ENCODE measurements at regions not wholly inside any gene's neighbourhood (a gene's known extent, or its start where the extent isn't known, plus 50 kb on each side); places are given as distances from the start of the nearest gene placed in this dataset.

DNA sequence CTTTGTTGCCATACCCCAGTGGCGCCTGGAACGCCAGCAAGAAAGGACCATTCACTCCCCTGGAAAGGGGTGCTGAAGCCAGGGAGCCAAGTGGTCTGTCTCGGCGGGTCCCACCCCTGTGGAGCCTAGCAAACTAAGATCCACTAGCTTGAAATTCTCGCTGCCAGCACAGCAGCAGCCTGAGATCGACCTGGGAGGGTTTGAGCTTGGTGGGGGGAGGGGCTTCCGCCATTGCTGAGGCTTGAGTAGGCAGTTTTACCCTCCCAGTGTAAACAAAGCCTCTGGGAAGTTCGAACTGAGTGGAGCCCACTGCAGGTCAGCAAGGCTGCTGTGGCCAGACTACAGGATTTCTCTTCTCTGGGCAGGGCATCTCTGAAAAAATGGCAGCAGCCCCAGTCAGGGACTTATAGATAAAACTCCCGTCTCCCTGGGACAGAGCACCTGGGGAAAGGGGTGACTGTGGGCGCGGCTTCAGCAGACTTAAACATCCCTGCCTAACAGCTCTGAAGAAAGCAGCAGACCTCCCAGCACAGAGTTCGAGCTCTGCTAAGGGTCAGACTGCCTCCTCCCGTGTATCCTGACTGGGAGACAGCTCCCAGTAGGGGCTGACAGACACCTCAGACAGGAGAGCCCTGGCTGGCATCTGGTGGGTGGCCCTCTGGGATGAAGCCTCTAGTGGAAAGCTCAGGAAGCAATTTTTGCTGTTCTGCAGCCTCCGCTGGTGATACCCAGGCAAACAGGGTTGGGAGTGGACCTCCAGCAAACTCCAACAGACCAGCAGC lies 281.1 kb upstream of the SP4 start:
- no peak for DNase-seq (ENCODE audit: low spot score)

DNA sequence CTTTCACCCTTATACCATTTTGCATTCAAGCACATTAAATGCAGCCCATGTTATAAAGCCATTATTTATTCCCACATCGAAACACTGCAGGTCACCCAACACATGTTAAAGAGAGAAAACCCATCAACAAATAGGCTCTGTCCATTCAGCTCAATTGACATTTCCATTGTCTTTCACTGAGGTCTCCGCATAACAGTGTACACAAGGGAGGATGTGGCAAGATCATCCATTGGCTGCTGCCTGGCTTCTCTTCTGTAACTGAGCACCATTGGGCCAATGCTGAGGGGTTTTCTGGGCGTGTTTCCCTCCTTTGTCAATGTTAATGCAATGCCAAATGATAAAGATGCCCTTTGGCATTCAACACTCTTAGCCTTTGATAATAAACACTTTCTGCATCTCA lies 278.1 kb upstream of the SP4 start:
- DNase-seq (ENCODE audit: low spot score), result no peak

DNA sequence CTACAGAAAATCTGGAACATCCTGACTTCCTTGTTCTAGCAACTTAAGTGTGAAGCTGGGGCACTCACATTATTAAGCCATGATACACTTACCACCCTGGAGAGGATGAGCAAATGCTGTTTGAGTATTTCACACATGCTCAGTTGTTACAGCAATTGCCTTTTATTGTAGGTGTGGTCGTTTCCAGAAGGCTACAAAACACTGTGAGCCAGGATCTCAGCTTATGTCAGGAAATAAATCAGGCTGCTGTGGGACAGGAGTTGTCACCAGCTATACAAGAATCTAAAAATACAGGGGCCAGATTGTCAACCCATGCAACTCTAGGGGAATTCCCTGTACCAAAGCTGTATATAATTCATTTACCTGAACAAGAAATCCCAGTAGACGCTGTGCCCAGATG lies 273.3 kb upstream of the SP4 start:
- no peak for DNase-seq (ENCODE audit: low spot score)

DNA sequence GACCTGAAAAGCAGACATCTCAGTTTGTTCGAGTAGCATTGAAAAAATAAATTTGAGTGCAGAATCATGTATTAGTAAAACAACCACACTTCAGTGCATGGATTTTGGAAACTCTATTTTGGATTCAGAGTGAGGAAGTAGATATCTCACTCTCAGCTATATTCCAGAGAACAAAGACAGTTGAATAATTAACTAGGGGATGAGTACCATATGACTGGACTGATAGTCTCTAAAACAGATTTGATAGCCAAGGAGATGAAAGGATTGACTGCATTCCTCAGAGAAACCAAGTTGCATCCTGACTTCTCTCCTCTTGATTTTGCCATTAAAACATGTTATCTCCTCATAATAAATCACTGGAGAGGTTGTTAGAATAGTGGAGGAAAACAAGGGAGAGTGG lies 268.4 kb upstream of the SP4 start:
- no peak for DNase-seq (ENCODE audit: low spot score)

DNA sequence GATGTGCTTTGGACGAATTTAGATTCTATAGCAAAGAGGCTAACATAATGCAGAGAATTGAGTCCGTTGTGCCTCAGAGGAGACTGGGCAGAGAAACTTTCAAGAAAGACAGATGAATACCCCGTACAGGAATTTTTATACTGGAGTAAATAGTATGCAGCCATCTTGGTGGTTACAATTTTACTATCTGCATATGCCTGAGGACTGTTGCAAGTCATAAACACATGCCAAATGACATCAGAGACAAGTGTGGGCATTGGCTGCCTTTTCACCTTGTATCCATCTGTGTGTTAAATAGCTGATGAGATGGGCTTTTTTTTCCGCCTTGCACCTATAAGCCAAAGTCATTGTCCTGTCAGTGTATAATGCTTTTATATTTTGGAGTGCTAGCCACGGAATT lies 267.5 kb upstream of the SP4 start:
- no peak for DNase-seq (ENCODE audit: low spot score)

DNA sequence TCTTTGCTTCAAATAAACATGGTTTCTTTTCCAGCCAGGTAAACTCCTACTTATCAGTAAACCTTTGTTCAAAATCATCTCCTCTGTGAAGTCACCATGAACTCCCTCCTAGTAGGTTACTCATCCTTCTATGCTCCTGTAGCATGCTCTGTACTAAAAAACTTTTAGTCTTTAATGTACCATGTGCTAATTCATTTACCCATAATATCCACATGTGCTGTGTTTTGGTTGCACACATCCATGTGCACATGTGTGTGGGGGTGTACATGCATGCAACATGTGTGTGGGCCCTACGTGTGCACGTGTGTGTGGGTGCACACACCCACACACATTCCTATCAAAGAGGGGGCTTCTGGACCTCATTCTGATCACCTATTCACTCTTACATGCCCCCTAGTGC lies 259.9 kb upstream of the SP4 start:
- no peak for DNase-seq (ENCODE audit: low spot score)

DNA sequence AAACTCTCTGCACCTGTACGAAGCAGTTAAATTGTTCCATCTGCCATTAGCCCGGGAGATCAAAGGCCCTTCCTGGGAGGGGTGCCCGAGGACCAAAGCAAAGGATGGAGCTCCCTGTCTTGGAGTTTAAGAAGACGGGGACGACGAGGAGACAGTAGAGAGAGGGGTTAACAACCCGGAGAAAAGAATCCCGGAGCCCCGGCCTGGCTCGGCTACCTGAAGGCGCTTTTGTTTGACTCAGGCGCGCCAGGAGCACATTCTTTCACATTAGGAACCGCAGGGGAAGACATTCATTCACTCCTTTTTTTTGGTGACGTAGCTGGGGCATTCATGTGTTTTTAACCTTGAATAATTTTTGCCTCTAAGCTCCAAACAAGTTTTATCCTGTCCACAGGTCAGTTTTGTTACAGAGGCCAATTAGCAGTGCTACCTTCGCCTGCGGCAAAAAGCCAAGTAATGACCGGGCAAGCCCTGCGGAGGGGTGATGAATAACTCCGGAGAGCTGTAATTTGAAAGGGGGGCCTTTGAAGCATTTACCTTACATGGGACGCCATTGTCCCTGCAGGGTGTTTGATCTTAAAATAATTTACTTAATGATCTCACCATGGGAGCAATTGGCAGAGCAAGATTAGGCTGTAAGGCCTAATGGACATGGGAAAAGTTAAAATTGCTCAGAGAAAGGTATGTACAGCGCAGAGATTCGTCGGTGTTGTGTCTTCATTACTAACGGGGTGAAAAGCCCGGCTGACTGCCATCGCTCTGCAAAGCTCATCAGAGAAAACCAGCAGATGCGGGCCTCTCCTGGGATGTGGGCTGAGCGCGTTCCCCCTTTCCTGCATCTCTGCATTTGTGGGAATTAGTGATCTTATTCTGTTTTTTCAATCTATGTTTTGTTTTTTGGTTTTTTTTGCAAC lies 258.0 kb upstream of the SP4 start:
- no peak for DNase-seq (ENCODE audit: low spot score)

DNA sequence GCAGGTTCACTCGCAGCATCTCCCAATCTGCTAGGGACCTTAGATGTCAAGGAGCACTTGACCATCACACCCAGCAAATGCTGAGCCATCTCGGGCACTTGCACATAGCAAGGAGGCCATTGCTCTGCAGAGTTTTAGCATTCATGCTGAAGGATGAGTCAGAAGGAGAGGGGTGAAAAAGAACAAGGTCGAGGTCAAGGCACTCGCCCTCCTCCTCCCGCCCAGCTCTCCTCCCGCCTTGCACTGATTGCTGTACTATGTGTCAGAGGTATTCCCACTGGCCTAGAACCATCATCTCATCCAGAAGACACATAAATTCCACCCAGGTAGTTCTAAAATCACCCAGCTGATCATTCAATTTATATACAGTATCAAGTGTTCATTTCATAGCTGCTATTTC lies 255.1 kb upstream of the SP4 start:
- DNase-seq (ENCODE audit: low spot score), result no peak

DNA sequence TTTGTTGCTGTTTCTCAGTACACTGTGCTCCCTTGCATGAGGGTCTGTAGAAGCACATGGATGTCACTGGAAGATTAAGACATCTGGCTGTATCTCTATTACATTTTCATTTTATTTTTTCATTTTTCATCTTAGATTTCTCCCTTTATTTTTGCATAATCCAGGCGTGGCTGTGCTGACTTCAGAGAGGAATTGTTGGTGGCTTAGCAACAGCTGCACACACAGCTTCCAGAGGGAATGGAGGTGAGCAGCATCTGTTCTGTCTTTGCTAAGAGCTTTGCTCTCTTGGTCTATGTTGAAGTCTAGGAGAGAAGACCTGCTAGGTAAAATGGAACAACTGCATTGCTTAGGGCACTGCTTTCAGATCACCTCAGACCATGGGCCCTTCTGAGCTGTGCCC lies 254.4 kb upstream of the SP4 start:
- no peak for DNase-seq (ENCODE audit: low spot score)

DNA sequence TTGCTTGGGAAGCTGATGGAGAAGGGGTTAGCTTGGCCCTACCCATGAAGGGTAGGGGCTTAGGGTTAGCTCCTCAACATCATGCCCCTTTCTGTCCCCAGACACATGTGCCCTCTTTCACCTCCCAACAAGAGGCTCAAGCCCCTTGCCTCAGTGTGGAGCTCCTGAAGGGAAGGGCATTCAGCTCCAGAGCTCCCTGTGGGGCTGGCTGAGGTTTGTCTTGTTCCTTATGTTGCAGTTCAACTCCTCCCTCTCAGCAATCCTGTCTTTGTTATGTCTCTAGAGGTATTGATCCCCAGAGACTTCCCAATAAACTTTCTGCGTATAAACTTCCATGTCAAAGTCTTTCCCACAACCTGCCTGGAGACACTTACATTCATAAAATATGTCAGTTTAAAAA lies 252.2 kb upstream of the SP4 start:
- DNase-seq (ENCODE audit: low spot score), result no peak

DNA sequence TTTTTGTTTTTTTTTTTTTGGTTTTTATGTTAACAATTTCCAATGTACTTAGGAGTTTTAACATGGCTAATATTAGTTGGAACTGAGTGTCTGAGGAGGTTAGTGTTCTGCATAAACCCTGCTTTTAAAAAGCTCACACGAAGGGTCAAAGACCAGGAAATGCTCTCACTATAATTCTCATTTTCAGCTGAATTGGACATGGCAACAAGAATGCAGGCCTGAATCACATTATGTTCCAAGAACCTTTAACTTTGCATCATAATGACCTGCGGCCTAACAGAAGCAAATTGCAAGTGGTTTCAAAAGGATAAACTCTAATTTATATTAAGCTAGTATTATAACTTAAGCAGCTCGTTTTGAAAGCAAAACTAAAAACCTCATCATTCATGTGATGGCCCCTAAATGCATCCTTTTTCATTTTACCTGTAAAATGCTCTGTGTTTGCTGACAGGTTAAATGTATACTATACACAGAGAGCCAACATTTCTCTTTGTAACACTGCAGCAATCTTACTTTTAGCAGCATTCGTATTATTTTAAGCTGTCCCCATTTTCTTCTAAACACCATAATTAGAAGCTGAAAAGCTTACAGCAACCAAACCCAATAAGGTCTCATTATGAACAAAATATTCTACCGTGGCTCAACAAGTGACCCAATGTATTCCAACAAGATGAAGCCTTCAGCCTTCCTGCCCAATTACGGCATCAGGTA lies 242.8 kb upstream of the SP4 start:
- no peak for DNase-seq (ENCODE audit: low spot score)

DNA sequence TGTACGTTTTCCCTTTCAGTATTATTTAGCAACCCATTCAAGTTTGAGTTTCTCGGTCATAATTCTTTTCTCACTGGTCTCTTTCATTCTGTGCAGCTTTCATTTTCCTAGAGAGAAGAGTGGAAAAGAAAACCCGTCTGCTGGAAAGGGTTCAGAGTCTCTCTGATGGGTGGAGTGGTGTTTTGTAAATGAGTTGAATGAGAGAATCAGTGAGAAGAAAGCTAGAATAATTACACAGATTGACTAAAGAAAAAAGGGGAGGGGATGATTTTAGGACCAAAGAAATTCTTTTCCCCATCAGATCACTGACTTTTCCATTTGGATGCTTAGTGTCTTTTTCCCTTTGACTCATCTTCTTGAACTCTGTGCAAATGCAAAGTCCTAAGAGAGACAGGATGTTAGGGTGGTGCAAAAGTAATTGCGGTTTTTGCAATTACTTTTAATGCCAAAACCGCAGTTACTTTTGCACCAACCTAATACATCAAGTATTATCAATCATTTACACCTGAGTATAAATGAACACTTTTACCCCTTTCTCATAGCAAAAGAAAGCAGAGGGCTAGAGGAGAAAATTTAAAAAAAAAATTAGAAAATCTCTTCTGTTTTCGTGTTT lies 242.1 kb upstream of the SP4 start:
- no peak for DNase-seq (ENCODE audit: low spot score)

DNA sequence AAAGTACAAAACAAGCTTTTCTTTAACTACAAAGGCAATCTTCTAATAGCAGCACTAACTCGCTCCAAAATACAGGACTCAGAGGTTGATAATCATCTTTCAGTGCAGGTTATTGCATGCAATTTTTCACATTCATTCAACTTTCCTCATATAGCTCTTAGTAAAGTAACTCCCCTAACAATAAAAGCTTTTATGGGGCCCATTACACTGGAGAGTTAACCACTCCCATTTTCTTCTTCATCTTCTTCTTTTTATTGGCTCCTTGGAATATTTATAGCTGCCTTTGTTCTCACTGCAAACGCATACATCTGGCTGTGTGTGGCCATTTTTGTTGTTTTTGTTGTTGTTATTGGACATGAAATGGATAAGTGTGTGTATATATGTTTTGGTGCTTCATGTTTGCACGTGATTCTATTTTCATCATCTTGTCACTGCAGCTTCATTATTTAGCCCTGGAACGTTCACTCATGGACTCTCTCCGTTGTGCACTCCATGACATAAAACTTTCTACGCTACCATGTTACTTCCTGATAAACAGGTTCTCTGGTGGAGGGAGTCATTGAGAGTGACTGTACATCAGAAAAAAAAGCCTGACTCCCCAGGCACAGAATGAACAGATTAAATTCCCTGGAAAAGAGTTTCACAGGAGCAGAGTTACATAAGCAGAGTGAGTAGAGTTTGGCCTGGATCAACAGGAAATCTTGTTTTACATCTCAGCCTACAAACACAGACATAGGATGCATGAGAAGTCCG lies 236.4 kb upstream of the SP4 start:
- DNase-seq (ENCODE audit: low spot score), result no peak

DNA sequence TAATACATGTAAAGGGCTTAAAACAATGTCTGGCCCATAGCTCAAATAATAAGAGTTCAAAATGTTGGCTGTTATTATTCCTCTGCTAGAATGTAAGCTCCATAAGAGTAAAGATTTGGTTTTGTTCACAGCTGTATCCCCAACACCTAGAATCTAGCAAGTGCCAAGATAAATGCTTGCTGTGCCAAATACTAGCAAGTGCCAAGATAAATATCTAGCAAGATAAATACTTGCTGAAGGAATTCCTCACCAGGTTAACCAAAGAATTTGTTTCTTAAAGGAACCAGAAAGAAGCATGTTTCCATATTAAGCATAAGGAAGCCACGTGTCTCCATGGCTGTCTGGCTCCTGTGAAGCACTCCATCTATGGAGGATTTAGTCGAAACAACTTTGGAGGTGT lies 235.2 kb upstream of the SP4 start:
- no peak for DNase-seq (ENCODE audit: low spot score)

DNA sequence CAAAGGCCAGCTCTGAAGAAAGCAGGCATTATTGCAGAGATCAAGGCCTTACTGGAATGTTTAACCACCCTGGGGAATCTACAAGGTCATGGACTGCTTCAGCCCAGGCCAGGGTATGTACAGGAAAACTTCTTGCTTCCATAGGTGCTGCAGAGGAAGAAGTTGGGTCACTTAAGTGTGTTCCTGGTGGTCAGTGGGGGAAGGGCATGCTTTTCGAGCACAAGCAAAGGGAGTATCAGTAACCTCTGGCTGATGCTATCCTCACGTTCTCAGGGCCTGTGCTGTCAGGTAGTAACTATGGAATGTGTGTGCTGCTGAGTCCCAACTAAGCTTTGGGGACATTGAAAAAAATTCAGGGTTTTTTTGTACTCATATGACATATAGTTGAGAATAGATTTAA lies 234.0 kb upstream of the SP4 start:
- no peak for DNase-seq (ENCODE audit: low spot score)

DNA sequence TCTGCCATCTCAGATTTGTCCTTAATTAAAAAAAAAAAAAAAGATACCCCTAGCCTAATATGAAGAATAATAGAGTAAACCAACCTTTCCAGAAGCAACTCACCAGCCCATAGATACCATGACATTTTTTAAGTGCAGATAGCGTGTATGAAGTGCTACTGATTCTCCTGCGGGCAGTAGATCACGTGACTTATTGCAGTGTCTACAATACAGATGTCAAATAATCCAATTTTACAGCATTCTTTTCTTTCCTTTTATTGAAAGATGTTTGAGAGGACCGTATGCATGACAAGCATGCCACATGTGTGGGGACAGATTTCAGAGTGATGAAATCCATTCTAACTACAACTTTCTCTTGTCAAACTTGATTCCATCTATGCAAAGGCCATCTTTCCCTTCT lies 232.9 kb upstream of the SP4 start:
- DNase-seq (ENCODE audit: low spot score), result no peak

DNA sequence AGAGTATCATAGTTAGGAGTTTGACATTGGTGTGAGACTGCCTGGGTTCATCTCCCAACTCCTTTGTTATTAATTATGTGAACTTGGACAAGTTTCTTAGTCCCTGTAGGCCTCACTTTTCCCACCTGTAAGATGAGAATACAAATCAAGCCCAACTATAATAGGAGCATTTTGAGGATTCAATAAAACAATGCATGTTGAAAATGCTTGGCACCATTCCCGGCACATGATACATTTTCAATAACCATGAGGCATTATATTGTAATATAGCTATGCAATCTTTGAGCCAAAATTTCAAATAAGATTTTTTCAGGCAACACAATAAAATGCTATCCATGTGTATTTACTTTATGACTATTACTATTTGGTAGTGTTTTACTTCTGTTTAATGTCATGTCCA lies 229.0 kb upstream of the SP4 start:
- DNase-seq (ENCODE audit: low spot score), result no peak

DNA sequence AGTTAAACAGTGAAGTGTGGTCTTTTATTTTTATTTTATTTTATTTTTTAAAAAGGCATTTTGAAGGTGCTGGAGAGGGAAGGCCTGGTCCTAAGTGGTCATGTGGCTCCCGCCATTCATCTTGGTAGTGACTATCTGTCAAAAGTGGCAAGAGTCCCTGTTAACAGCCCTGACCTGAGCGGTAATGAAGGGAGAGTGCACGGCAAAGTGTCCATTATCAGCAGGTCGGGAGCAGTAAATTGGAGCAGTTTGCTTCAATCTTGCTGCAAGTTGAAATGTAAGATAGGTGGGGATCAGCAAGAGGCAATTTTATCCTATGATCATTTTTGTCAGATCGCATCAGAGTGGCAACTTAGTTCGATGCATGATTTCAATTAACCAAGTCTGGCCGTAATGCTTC lies 227.4 kb upstream of the SP4 start:
- DNase-seq (ENCODE audit: low spot score), result no peak

DNA sequence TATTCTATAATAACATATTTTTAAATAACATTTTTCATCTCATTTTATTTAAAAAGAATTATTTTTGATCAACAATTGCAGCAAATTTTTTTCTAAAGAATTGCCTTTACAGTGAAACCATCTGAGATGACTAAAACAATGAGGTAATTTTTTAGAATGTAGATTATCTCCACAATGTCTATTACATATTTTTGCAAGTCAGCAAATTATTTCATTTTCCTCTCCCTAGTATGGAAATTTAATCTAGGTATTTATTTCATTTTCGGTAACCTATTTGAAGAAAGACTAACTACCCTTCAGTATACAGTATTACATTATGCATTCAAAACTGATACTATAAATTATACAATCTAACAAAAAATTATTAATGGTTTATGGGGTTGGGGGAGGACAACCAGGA lies 213.2 kb upstream of the SP4 start:
- no peak for DNase-seq (ENCODE audit: low spot score)

DNA sequence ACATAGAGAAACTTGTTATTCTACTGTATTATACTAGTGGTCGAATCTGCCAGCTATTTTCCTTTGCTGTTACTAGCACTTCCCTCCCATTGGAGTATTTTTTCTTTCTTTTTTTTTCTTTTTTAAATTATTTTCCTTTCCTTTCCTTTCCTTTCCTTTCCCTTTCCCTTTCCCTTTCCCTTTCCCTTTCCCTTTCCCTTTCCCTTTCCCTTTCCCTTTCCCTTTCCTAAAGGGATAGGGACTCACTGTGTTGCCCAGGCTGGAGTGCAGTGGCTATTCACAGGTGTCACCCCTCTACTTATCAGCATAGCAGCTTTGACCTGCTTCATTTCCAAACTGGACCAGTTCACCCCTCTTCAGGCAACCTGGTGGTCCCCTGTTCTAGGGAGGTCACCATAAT lies 212.6 kb upstream of the SP4 start:
- no peak for DNase-seq (ENCODE audit: low spot score)

DNA sequence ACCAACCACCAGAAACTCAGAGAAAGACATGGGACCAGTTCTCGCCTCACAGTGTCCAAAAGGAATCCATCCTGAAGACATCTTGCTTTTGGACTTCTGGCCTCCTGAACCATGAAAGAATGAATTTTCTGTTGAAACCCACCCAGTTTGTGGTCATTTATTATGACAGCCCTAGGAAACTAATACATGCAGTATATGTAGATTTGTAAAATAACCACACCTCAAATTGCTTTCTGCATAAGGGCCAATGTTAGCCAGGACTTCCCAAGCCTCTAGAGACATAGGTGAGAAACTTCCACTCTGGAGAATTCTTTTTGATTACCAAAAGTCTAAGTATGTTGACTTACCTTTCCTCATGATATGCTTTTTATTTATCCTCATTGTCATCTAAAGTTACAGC lies 210.5 kb upstream of the SP4 start:
- no peak for DNase-seq (ENCODE audit: low spot score)

DNA sequence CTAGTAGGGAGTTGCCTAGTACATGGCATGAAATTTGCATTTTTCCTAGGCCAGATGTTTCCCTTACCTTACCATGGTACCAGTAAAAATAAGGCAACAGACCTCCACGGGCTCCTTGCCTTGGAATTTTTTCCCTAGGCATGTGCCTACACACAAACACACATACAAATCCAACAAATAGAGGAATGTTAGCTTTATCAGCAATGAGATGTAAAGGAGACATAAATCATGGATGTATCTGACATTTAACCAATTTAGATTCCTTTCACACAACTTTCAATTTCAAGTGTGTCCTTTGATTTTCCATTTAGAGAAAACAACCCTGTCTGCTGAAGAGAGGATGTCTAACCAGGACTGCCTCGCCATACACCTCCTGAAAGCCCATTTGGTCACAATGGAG lies 209.7 kb upstream of the SP4 start:
- DNase-seq (ENCODE audit: low spot score), result no peak

Data from hematopoietic multipotent progenitor cell treated with erythropoietin and hydrocortisone succinate and interleukin-3 and kit ligand, for 17 days (in vitro differentiated cells).